K562 (cell line): ENCODE measurements at regions not wholly inside any gene's neighbourhood (a gene's known extent, or its start where the extent isn't known, plus 50 kb on each side); places are given as distances from the start of the nearest gene placed in this dataset.

ENCODE experiments used
- ATAC-seq: fragments of 200-7000 bp; cut with Tn5 transposase; 3 replicates; pipeline ENCODE4 v1.9.1; 2020; ENCODE audit warnings: moderate library complexity
- BruUV-seq: library from RNA; stranded (reverse); fragments of 400-500 nt; replicated peaks from 2 replicates; lab custom pipeline; 2021; lab: Mats Ljungman, UMichigan
- CTCF ChIA-PET: fragments of 300-600 bp; formaldehyde crosslinking; extraction: SDS; loops from one replicate; lab custom pipeline; 2021; ENCODE audit warnings: low intra/inter-chr PET ratio; lab: Yijun Ruan, JAX
- POLR2A ChIA-PET: fragments of 300-600, 350-650 bp; sonication (Branson Sonifier 250); formaldehyde crosslinking; extraction: SDS; loops from one replicate; lab custom pipeline; 2021; ENCODE audit warnings: antibody characterized with exemption, inconsistent platforms; lab: Yijun Ruan, JAX
- DNase-seq, 4 experiments: peaks; one replicate each; pipeline versions ENCODE4 v3.0.0 to v3.0.0-alpha.2; 2011 to 2018; ENCODE audit warnings: low spot score in 3 of 4, mixed read lengths in 3 of 4; ENCODE audit errors: extremely low read depth in 1 of 4
- FAIRE-seq: peaks from 2 replicates; lab custom pipeline; 2011; peaks lifted over from hg19 to GRCh38; lab: Jason Lieb, UNC
- H2AFZ ChIP-seq: 2 replicates; pipeline ENCODE4 v1.6.0; 2011; ENCODE audit warnings: low read depth, low read length, control low read depth, inconsistent platforms
- H3K27ac ChIP-seq: fragments of 200-600 bp; 3 replicates; pipeline ENCODE4 v1.8.0; 2011; ENCODE audit warnings: low read depth, mild to moderate bottlenecking, control low read depth, inconsistent platforms, low read length, moderate library complexity, mixed read lengths; ENCODE audit errors: extremely low read depth
- H3K27me3 ChIP-seq, 2 experiments: fragments of 300-600 bp in 1 of 2; 2 replicates in 1 of 2; 3 replicates in 1 of 2; pipeline versions ENCODE4 v1.6.0 to v1.8.0; 2011; ENCODE audit warnings: inconsistent platforms in 2 of 2, low read length in 2 of 2, mild to moderate bottlenecking in 1 of 2, mixed read lengths in 1 of 2, moderate library complexity in 1 of 2; ENCODE audit not compliant: control insufficient read depth in 2 of 2, insufficient read depth in 2 of 2
- H3K36me3 ChIP-seq: fragments of 300-600 bp; 3 replicates; pipeline ENCODE4 v1.8.0; 2011; ENCODE audit warnings: mild to moderate bottlenecking, low read length, inconsistent platforms; ENCODE audit not compliant: control insufficient read depth, insufficient read depth
- H3K4me1 ChIP-seq, 2 experiments: fragments of 200-600 bp in 1 of 2; replicated peaks in 1 of 2; 2 replicates in 1 of 2; 3 replicates in 1 of 2; pipeline versions ENCODE4 v1.5.1 to v1.8.0; 2011; ENCODE audit warnings: inconsistent platforms in 2 of 2, low read length in 2 of 2, mild to moderate bottlenecking in 1 of 2, mixed read lengths in 1 of 2, moderate library complexity in 1 of 2; ENCODE audit not compliant: control insufficient read depth in 2 of 2, insufficient read depth in 2 of 2
- H3K4me2 ChIP-seq: 2 replicates; pipeline ENCODE4 v1.6.1; 2011; ENCODE audit warnings: low read length, control low read depth, inconsistent platforms, mixed read lengths; ENCODE audit not compliant: insufficient read depth
- H3K4me3 ChIP-seq: fragments of 200-600 bp; sonication (generic), shearing (Covaris generic); 2 replicates; pipeline ENCODE4 v1.5.1; 2016; ENCODE audit warnings: control low read depth, inconsistent platforms
- H3K79me2 ChIP-seq: fragments of 200-600 bp; 3 replicates; pipeline ENCODE4 v1.8.0; 2011; ENCODE audit warnings: low read length, inconsistent platforms; ENCODE audit not compliant: control insufficient read depth, insufficient read depth
- H3K9ac ChIP-seq, 2 experiments: 2 replicates each; pipeline versions ENCODE4 v1.6.0 to v1.6.1; 2011; ENCODE audit warnings: low read depth in 2 of 2, low read length in 2 of 2, control low read depth in 1 of 2, inconsistent platforms in 1 of 2, mild to moderate bottlenecking in 1 of 2, mixed read lengths in 1 of 2; ENCODE audit not compliant: insufficient read depth in 1 of 2
- H3K9me1 ChIP-seq: one replicate; pipeline ENCODE4 v1.6.0; 2011; ENCODE audit warnings: inconsistent platforms, mild to moderate bottlenecking, low read length, moderate library complexity; ENCODE audit not compliant: control insufficient read depth, insufficient read depth
- H3K9me3 ChIP-seq: replicated peaks from 2 replicates; pipeline ENCODE4 v1.5.1; 2011; ENCODE audit warnings: low read depth, low read length, inconsistent platforms; ENCODE audit not compliant: control insufficient read depth, insufficient read depth
- H4K20me1 ChIP-seq: replicated peaks from 2 replicates; pipeline ENCODE4 v1.6.1; 2011; ENCODE audit warnings: low read length, inconsistent platforms, mixed read lengths; ENCODE audit not compliant: control insufficient read depth, insufficient read depth
- FOXP1 ChIP-seq: sonication (generic); formaldehyde crosslinking; IDR thresholded peaks from 2 replicates; pipeline ENCODE4 v1.8.0; 2022; ENCODE audit warnings: mild to moderate bottlenecking, missing genetic modification reagents
- IRF2 ChIP-seq: sonication (generic); formaldehyde crosslinking; IDR thresholded peaks from 2 replicates; pipeline ENCODE4 v1.8.1; 2022; ENCODE audit warnings: mild to moderate bottlenecking, missing genetic modification reagents
- RBFOX2 ChIP-seq: fragments of 200-400 bp; formaldehyde crosslinking; IDR thresholded peaks from 2 replicates; pipeline ENCODE4 v1.6.1; 2017; ENCODE audit warnings: low read depth, mild to moderate bottlenecking, low read length, moderate library complexity
- ZNF384 ChIP-seq: IDR thresholded peaks from 2 replicates; pipeline ENCODE4 v1.6.1; 2012; ENCODE audit warnings: low read depth, low read length, improper control_type of control experiment
- WGBS: fragments of 100-300 bp; shearing (Covaris generic); methylation state at CpG from one replicate; pipeline ENCODE4 v1.1.6; 2016; ENCODE audit warnings: low coverage, mixed read lengths; ENCODE audit not compliant: insufficient coverage; ENCODE audit errors: missing lambda C conversion rate; 5-methylcytosine and 5-hydroxymethylcytosine counted together
- in situ Hi-C: fragments of 300-500 bp; cut with MboI; formaldehyde crosslinking; loops from 4 replicates; pipeline ENCODE4 v1.15.0; 2018; ENCODE audit warnings: inconsistent platforms, mixed read lengths
- intact Hi-C: fragments of 100-400 bp; cut with micrococcal nuclease; formaldehyde crosslinking; loops from 2 replicates; pipeline ENCODE4 v1.14.2; 2022
- TF ChIP-seq, protein P1 (sequence below): fragments of 250-450 bp; sonication (Bioruptor Pico); IDR thresholded peaks from 2 replicates; pipeline ENCODE4 v1.4.0; 2020

DNA sequence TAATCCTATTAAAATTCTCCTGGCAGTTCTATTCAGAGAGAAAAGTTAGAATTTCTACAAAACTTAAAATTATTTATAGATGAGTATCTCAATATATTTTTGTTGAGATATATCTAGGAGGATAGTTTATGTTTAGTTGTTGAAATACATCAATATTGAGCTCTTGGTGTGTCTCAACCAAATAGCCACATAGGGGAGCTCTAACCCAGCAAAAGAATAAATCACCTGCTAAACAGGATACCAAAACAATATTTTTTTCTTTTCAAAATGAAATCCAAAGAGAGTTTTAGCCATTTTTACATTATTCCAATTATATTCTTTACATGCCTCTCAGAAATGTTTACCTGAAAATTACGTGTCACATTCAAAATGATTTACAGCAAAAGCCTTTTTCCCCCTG lies 954.7 kb downstream of the SLITRK6 start (continued):
- TF ChIP-seq, protein P1, sequence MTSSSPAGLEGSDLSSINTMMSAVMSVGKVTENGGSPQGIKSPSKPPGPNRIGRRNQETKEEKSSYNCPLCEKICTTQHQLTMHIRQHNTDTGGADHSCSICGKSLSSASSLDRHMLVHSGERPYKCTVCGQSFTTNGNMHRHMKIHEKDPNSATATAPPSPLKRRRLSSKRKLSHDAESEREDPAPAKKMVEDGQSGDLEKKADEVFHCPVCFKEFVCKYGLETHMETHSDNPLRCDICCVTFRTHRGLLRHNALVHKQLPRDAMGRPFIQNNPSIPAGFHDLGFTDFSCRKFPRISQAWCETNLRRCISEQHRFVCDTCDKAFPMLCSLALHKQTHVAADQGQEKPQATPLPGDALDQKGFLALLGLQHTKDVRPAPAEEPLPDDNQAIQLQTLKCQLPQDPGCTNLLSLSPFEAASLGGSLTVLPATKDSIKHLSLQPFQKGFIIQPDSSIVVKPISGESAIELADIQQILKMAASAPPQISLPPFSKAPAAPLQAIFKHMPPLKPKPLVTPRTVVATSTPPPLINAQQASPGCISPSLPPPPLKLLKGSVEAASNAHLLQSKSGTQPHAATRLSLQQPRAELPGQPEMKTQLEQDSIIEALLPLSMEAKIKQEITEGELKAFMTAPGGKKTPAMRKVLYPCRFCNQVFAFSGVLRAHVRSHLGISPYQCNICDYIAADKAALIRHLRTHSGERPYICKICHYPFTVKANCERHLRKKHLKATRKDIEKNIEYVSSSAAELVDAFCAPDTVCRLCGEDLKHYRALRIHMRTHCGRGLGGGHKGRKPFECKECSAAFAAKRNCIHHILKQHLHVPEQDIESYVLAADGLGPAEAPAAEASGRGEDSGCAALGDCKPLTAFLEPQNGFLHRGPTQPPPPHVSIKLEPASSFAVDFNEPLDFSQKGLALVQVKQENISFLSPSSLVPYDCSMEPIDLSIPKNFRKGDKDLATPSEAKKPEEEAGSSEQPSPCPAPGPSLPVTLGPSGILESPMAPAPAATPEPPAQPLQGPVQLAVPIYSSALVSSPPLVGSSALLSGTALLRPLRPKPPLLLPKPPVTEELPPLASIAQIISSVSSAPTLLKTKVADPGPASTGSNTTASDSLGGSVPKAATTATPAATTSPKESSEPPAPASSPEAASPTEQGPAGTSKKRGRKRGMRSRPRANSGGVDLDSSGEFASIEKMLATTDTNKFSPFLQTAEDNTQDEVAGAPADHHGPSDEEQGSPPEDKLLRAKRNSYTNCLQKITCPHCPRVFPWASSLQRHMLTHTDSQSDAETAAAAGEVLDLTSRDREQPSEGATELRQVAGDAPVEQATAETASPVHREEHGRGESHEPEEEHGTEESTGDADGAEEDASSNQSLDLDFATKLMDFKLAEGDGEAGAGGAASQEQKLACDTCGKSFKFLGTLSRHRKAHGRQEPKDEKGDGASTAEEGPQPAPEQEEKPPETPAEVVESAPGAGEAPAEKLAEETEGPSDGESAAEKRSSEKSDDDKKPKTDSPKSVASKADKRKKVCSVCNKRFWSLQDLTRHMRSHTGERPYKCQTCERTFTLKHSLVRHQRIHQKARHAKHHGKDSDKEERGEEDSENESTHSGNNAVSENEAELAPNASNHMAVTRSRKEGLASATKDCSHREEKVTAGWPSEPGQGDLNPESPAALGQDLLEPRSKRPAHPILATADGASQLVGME (CRISPR knock-in tag) = no peak
- no peak for TF ChIP-seq RBFOX2

DNA sequence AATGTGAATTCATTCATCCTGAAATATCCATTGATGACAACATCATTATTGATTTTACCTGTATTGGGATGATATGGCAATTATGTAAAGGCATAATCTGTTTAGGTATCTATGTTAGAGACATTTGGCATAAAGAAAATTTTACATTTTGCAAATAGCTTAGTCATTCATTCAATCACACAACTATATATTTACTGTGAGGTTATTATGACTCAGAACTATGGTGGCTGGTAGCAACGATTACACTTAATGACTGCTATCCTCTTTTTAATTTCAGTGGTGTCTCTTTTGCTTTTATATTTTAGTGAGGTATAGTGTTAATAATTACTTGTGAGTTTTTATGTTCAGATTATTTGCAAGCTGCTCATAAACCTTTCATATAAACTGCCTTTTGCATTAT lies 955.9 kb downstream of the SLITRK6 start:
- H3K4me1 ChIP-seq = no peaks in the 10 kb centered on the region
- H2AFZ ChIP-seq = no peak overlapping the region
- DNase-seq (no peak), FAIRE-seq (no peak), ATAC-seq (no peak)
- TF ChIP-seq IRF2 = no peak
- no peak for TF ChIP-seq FOXP1 (CRISPR knock-in tag)
- TF ChIP-seq ZNF384 = no peak
- no peaks in the 10 kb centered on the region for H3K27me3 ChIP-seq
- ChIA-PET CTCF (no interaction called here), POLR2A (no interaction called here)
- H3K9me3 ChIP-seq = no peaks in the 10 kb centered on the region
- no peaks in the 10 kb centered on the region for H3K9me1 ChIP-seq
- WGBS = 0% methylated on average over 1 of the region's 1 CpG
- H3K36me3 ChIP-seq = no peaks in the 10 kb centered on the region
- no peaks in the 10 kb centered on the region for H4K20me1 ChIP-seq
- intact Hi-C loops (no loop called here), in situ Hi-C loops (no loop called here)
- no peak overlapping the region for H3K4me3 ChIP-seq
- no peak overlapping the region for H3K4me2 ChIP-seq
- no peak overlapping the region for H3K9ac ChIP-seq
- H3K79me2 ChIP-seq = no peaks in the 10 kb centered on the region
- BruUV-seq = no TSS peak
- H3K27ac ChIP-seq = no peak overlapping the region
